CD4-positive, alpha-beta T cell (primary cell): ENCODE measurements at regions not wholly inside any gene's neighbourhood (a gene's known extent, or its start where the extent isn't known, plus 50 kb on each side); places are given as distances from the start of the nearest gene placed in this dataset.

Experiments
- ATAC-seq: fragments of 200-7000 bp; cut with Tn5 transposase; one replicate; pipeline ENCODE4 v1.10.0; 2022; ENCODE audit warnings: mild to moderate bottlenecking; ENCODE audit not compliant: poor library complexity
- CTCF ChIA-PET: fragments of 350-600 bp; sonication (Branson Sonifier 250); formaldehyde crosslinking; loops from one replicate; lab custom pipeline; 2021; ENCODE audit warnings: antibody characterized with exemption, inconsistent platforms; lab: Charles Lee
- POLR2A ChIA-PET: fragments of 350-600 bp; sonication (Branson Sonifier 250); formaldehyde crosslinking; loops from one replicate; lab custom pipeline; 2021; ENCODE audit warnings: antibody characterized with exemption, inconsistent platforms; lab: Charles Lee
- DNase-seq, 14 experiments: peaks; one replicate each; pipeline ENCODE4 v3.0.0-alpha.2; 2013 to 2020; ENCODE audit warnings: mixed read lengths in 2 of 14
- H3K27ac ChIP-seq, 2 donors: one replicate each; pipeline versions ENCODE4 v1.5.1 to v1.7.0; 2013; ENCODE audit warnings: low read length in 2 of 2, low read depth in 1 of 2, mild to moderate bottlenecking in 1 of 2
- H3K27me3 ChIP-seq, 2 experiments: 1 replicate in 1 of 2; 2 replicates in 1 of 2; pipeline versions ENCODE4 v1.6.1 to v1.7.0; 2013; ENCODE audit warnings: low read length in 2 of 2, control low read depth in 1 of 2, mild to moderate bottlenecking in 1 of 2, moderate library complexity in 1 of 2; ENCODE audit not compliant: insufficient read depth in 2 of 2, control insufficient read depth in 1 of 2
- H3K36me3 ChIP-seq: one replicate; pipeline ENCODE4 v1.6.1; 2013; ENCODE audit warnings: low read length, control low read depth; ENCODE audit not compliant: insufficient read depth
- H3K4me1 ChIP-seq: one replicate; pipeline ENCODE4 v1.6.1; 2013; ENCODE audit warnings: low read length, control low read depth; ENCODE audit not compliant: insufficient read depth
- H3K4me3 ChIP-seq: one replicate; pipeline ENCODE4 v1.5.1; 2013; ENCODE audit warnings: mild to moderate bottlenecking, low read length, moderate library complexity
- H3K9me3 ChIP-seq, 2 experiments: 1 replicate in 1 of 2; 2 replicates in 1 of 2; pipeline versions ENCODE4 v1.6.1 to v1.7.0; 2013; ENCODE audit warnings: low read length in 2 of 2, mild to moderate bottlenecking in 2 of 2, control low read depth in 1 of 2, moderate library complexity in 1 of 2; ENCODE audit not compliant: control insufficient read depth in 1 of 2, insufficient read depth in 1 of 2
- H3K27ac Mint-ChIP-seq: one replicate; pipeline ENCODE4 v1.8.0; 2020; ENCODE audit warnings: mixed read lengths
- H3K27me3 Mint-ChIP-seq: one replicate; pipeline ENCODE4 v1.8.0; 2021; ENCODE audit warnings: mixed read lengths
- H3K36me3 Mint-ChIP-seq: one replicate; pipeline ENCODE4 v1.8.0; 2021; ENCODE audit warnings: low read depth, mixed read lengths
- H3K4me1 Mint-ChIP-seq: one replicate; pipeline ENCODE4 v1.8.0; 2021; ENCODE audit warnings: low read depth, mixed read lengths
- H3K4me3 Mint-ChIP-seq: one replicate; pipeline ENCODE4 v1.8.0; 2020; ENCODE audit warnings: mild to moderate bottlenecking, mixed read lengths
- H3K9me3 Mint-ChIP-seq: one replicate; pipeline ENCODE4 v1.8.0; 2020; ENCODE audit warnings: mixed read lengths
- CTCF ChIP-seq: fragments of 200-600 bp; IDR thresholded peaks from one replicate; pipeline ENCODE4 v1.8.0; 2022; ENCODE audit warnings: antibody characterized with exemption, mild to moderate bottlenecking
- intact Hi-C, 2 experiments: fragments of 100-400 bp; cut with DNase I in 1 of 2; cut with micrococcal nuclease in 1 of 2; formaldehyde crosslinking; loops; one replicate each; pipeline versions ENCODE4 v1.15.1 to v1.9.0; 2023 to 2025; cut with DNase I, micrococcal nuclease

- ATAC-seq = no peak
- H3K9me3 Mint-ChIP-seq = peaks cover 4% of the 10 kb centered on the region
- H3K9me3 ChIP-seq = peaks cover 0 to 18% of the 10 kb centered on the region in 2 experiments
- no peaks in the 10 kb centered on the region for H3K36me3 Mint-ChIP-seq
- CTCF ChIA-PET = no interaction called here
- no peak overlapping the region for H3K27ac Mint-ChIP-seq
- no peak overlapping the region for H3K27ac ChIP-seq
- POLR2A ChIA-PET = interaction anchor here (0.5 kb wide), 1 partner anchor 106 kb away, joined by 3 read pairs; no protein-coding TSS in a partner anchor
- no peaks in the 10 kb centered on the region for H3K4me1 Mint-ChIP-seq
- peaks cover 26 to 37% of the 10 kb centered on the region in 2 experiments for H3K27me3 ChIP-seq
- H3K4me3 ChIP-seq = no peak overlapping the region
- no peak for DNase-seq
- no peaks in the 10 kb centered on the region for H3K36me3 ChIP-seq
- intact Hi-C loops = no loop called here
- peaks cover 63% of the 10 kb centered on the region for H3K27me3 Mint-ChIP-seq
- no peak overlapping the region for H3K4me3 Mint-ChIP-seq
- H3K4me1 ChIP-seq = no peaks in the 10 kb centered on the region
- no peak for TF ChIP-seq CTCF
Measured at GRCh38 chr7:157073335-157073734, 62.9 kb upstream of the MNX1 start.

- no peaks in the 10 kb centered on the region for H3K36me3 ChIP-seq
- peaks cover 30 to 45% of the 10 kb centered on the region in 2 experiments for H3K27me3 ChIP-seq
- peaks cover 68% of the 10 kb centered on the region for H3K27me3 Mint-ChIP-seq
- no peaks in the 10 kb centered on the region for H3K36me3 Mint-ChIP-seq
- H3K4me1 ChIP-seq = no peaks in the 10 kb centered on the region
- no peak overlapping the region for H3K4me3 ChIP-seq
- CTCF ChIA-PET = no interaction called here
- H3K27ac Mint-ChIP-seq = no peak overlapping the region
- POLR2A ChIA-PET = interaction anchor here (0.5 kb wide), 1 partner anchor 105 kb away, joined by 3 read pairs; no protein-coding TSS in a partner anchor
- H3K9me3 ChIP-seq = peaks cover 0 to 21% of the 10 kb centered on the region in 2 experiments
- H3K9me3 Mint-ChIP-seq = peaks cover 4% of the 10 kb centered on the region
- H3K27ac ChIP-seq = no peak overlapping the region
- H3K4me1 Mint-ChIP-seq = no peaks in the 10 kb centered on the region
- ATAC-seq (no peak), DNase-seq (no peak)
- no peak overlapping the region for H3K4me3 Mint-ChIP-seq
- intact Hi-C loops = no loop called here
- TF ChIP-seq CTCF = no peak
Measured at GRCh38 chr7:157073949-157074624, 63.6 kb upstream of the MNX1 start.

- Mint-ChIP-seq H3K27me3 (peaks cover 70% of the 10 kb centered on the region), H3K9me3 (peaks cover 3% of the 10 kb centered on the region), H3K36me3 (no peaks in the 10 kb centered on the region), H3K4me1 (no peaks in the 10 kb centered on the region), H3K27ac (no peak overlapping the region), H3K4me3 (no peak overlapping the region)
- Histone ChIP-seq H3K27ac (no peak overlapping the region), H3K27me3 (peaks cover 35 to 53% of the 10 kb centered on the region in 2 experiments), H3K4me3 (no peak overlapping the region), H3K4me1 (no peaks in the 10 kb centered on the region), H3K36me3 (no peaks in the 10 kb centered on the region), H3K9me3 (peaks cover 0 to 26% of the 10 kb centered on the region in 2 experiments)
- no peak for ATAC-seq
- no peak for TF ChIP-seq CTCF
- CTCF ChIA-PET = no interaction called here
- DNase-seq = no peak
- intact Hi-C loops = no loop called here
- POLR2A ChIA-PET = no interaction called here
Measured at GRCh38 chr7:157076466-157076865, 62.3 kb upstream of the UBE3C start.
